DMS 273 (cell line): ENCODE measurements at regions not wholly inside any gene's neighbourhood (a gene's known extent, or its start where the extent isn't known, plus 50 kb on each side); places are given as distances from the start of the nearest gene placed in this dataset.

Source experiments
- DNase-seq: peaks from one replicate; lab custom pipeline; 2025; ENCODE audit not compliant: unreplicated experiment; lab: John Stamatoyannopoulos, UW

DNA sequence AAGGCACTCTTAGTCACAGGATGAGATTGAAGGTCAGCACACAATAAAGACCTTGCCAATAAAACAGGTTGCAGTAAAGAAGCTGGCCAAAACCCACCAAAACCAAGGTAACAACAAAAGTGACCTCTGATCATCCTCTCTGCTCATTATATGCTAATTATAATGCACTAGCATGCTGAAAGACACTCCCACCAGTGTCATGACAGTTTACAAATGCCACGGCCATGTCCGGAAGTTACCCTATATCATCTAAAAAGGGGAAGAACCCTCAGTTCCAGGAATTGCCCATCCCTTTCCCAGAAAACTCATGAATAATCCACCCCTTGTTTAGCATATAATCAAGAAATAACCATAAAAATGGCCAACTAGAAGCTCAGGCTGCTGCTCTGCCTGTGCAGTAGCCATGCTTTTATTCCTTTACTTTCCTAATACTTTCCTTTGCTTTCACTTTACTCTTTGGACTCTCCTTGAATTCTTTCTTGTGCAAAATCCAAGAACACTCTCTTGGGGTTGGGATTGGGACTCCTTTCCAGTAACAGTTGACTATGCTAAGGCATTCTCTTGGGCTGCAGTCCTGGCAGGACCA is 527.3 kb upstream of the MAP3K7 start:
- no peak for DNase-seq

- DNase-seq = no peak
These were observed 519.2 kb upstream of the MAP3K7 start for GRCh38 chr6:91106083-91106482.

- no peak for DNase-seq
These were observed 518.7 kb upstream of the MAP3K7 start for GRCh38 chr6:91105532-91105931.

DNA sequence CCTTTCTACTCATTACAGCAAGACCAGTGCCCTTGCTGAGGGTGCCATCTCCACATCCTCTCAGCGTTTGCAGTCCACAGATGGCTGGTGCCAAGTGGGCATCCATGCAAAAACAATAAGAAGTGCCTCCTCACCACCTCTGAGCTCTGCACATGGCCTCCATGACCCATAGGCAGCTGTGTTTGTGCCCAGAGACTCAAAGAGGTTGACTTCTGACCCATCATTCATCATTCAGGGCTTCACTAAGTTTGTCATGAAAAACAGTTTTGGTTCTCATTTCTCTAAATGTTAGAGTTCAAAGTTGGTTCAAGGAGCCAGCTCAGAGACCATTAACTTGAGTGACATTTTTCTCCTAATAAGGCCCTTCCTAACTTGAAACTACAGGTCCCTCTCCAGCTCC is 512.6 kb upstream of the MAP3K7 start:
- no peak for DNase-seq

DNA sequence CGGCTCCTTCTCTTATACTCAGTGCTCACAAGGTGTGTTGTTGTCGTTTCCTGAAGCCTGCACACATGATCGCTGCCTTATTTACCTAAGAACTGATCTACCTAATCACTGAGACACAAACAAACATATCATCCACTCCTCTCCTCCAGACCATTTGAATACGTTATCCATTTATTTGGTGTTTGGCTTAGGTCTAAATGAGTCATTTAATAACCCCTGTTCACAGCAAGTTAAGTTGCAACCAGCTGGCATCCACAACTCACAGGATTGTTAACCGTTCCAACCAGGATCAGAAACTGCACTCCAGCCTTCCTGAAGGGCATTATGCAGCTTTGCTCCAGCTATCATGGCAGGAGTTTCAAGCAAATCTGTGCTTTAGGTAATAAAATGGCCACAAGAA is 511.1 kb upstream of the MAP3K7 start:
- DNase-seq = peak; percentile 64

- DNase-seq = peak; percentile 51
These were observed 510.5 kb upstream of the MAP3K7 start for GRCh38 chr6:91097364-91097763.

- DNase-seq = no peak
These were observed 508.1 kb upstream of the MAP3K7 start for GRCh38 chr6:91094806-91095475.

GRCh38 chr6:91094341-91094740 is 507.5 kb upstream of the MAP3K7 start:
- no peak for DNase-seq

- no peak for DNase-seq
These were observed 502.1 kb upstream of the MAP3K7 start for GRCh38 chr6:91088976-91089375.

DNA sequence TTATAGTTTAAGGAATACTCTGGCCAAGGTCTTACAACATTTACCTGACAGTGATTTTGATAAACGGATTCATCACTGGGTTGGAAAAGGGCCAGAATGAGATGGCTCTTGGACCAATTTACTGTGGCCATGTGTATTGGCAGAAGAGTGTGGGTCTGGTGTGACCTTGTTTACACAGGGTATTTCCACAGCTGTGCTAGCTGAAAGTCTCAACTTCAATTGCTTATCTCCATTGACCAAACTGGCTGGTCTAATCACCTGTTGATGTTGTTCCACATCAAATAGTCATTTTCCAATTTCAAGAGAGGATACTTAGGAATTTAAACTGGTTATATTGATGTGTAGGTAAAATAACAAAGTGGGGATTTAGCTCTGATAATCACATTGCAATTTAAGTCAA is 501.6 kb upstream of the MAP3K7 start:
- peak; percentile 70 for DNase-seq

- peak; percentile 79 for DNase-seq
These were observed 501.0 kb upstream of the MAP3K7 start for GRCh38 chr6:91087908-91088307.

GRCh38 chr6:91083211-91083610 is 496.3 kb upstream of the MAP3K7 start:
- DNase-seq = peak; percentile 49

GRCh38 chr6:91082311-91082832 is 495.5 kb upstream of the MAP3K7 start:
- DNase-seq = peak; percentile 7

GRCh38 chr6:91081452-91082067 is 494.7 kb upstream of the MAP3K7 start:
- DNase-seq = peak; percentile 82

- DNase-seq = no peak
These were observed 494.0 kb upstream of the MAP3K7 start for GRCh38 chr6:91080871-91081270.

DNA sequence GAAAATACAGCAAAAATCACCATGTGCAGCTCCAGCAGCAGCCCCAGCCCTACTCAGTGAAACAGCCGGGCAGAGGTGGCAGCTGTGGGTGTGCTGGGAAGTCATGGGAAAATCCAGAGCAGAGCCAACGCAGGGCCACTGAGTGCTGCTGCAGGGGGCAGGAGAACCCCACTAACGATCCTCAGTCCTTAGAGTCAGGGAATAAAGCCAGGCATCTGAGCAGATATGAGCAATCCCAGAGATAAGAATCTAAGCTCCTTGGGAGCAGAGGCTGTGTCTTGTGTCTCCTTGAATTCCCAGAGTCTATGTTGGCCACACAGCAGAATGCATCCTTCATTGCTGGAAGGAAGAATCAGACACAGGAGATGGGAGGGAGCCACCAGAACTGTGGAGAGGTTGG is 493.1 kb upstream of the MAP3K7 start:
- peak; percentile 20 for DNase-seq

- DNase-seq = no peak
These were observed 488.5 kb upstream of the MAP3K7 start for GRCh38 chr6:91075244-91075976.

DNA sequence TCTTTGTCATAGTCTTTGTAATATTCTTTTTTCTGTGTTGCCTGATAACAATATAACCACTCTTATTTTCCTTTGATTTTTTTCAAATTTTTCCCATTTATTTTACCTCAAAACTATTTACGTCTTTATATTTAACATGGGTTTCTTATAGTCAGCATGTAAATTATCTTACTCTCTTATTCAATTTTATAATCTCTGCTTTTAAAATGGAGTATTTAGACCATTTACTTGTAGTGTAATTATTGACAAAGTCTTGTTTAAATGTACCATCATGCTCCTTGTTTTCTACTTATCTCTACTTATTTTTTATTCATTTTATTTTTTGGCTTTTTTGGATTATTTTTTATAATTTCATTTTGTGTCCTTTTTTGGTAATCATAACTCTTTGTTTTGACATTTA is 476.5 kb upstream of the MAP3K7 start:
- DNase-seq = no peak

- DNase-seq = no peak
These were observed 470.8 kb upstream of the MAP3K7 start for GRCh38 chr6:91057689-91058088.

- no peak for DNase-seq
These were observed 469.1 kb upstream of the MAP3K7 start for GRCh38 chr6:91055959-91056358.
